ENCODE measurements at regions not wholly inside any gene's neighbourhood (a gene's known extent, or its start where the extent isn't known, plus 50 kb on each side); places are given as distances from the start of the nearest gene placed in this dataset.

- TF ChIP-seq CTCF (IDR thresholded peaks at IDR 0.05; ENCODE audit: extremely low read depth, insufficient read depth, missing control alignments): no peak
- DNase-seq (ENCODE audit: low spot score): no peak
- in situ Hi-C loops (cut with MboI; ENCODE audit: low pct_unique_long_range_greater_than_20kb, low sequenced_read_pairs, unreplicated experiment): no loop called here
Observed at GRCh38 chr1:221363039-221363438, 378.9 kb downstream of the DUSP10 start.

GRCh38 chr1:221366495-221367110, 375.3 kb downstream of the DUSP10 start:
- in situ Hi-C loops (cut with MboI; ENCODE audit: low pct_unique_long_range_greater_than_20kb, low sequenced_read_pairs, unreplicated experiment): no loop called here
- no peak for DNase-seq (ENCODE audit: low spot score)
- no peak for TF ChIP-seq CTCF (IDR thresholded peaks at IDR 0.05; ENCODE audit: extremely low read depth, insufficient read depth, missing control alignments)

GRCh38 chr1:221371705-221372104, 370.2 kb downstream of the DUSP10 start:
- in situ Hi-C loops (cut with MboI; ENCODE audit: low pct_unique_long_range_greater_than_20kb, low sequenced_read_pairs, unreplicated experiment): no loop called here
- no peak for DNase-seq (ENCODE audit: low spot score)
- TF ChIP-seq CTCF (IDR thresholded peaks at IDR 0.05; ENCODE audit: extremely low read depth, insufficient read depth, missing control alignments): no peak

- no peak for TF ChIP-seq CTCF (IDR thresholded peaks at IDR 0.05; ENCODE audit: extremely low read depth, insufficient read depth, missing control alignments)
- DNase-seq (ENCODE audit: low spot score): no peak
- in situ Hi-C loops (cut with MboI; ENCODE audit: low pct_unique_long_range_greater_than_20kb, low sequenced_read_pairs, unreplicated experiment): no loop called here
Observed at GRCh38 chr1:221373795-221374194, 368.1 kb downstream of the DUSP10 start.

- in situ Hi-C loops (cut with MboI; ENCODE audit: low pct_unique_long_range_greater_than_20kb, low sequenced_read_pairs, unreplicated experiment): no loop called here
- no peak for DNase-seq (ENCODE audit: low spot score)
- TF ChIP-seq CTCF (IDR thresholded peaks at IDR 0.05; ENCODE audit: extremely low read depth, insufficient read depth, missing control alignments): no peak
Observed at GRCh38 chr1:221376286-221376685, 365.6 kb downstream of the DUSP10 start.

- in situ Hi-C loops (cut with MboI; ENCODE audit: low pct_unique_long_range_greater_than_20kb, low sequenced_read_pairs, unreplicated experiment): no loop called here
- TF ChIP-seq CTCF (IDR thresholded peaks at IDR 0.05; ENCODE audit: extremely low read depth, insufficient read depth, missing control alignments): no peak
Observed at GRCh38 chr1:221381910-221382623, 359.8 kb downstream of the DUSP10 start.

More at GRCh38 chr1:221381910-221382623, 359.8 kb downstream of the DUSP10 start:
- DNase-seq (ENCODE audit: low spot score): no peak
